ENCODE measurements at regions not wholly inside any gene's neighbourhood (a gene's known extent, or its start where the extent isn't known, plus 50 kb on each side); places are given as distances from the start of the nearest gene placed in this dataset.

- no peak for DNase-seq
These were observed 67.3 kb upstream of the TEX51 start for GRCh38 chr2:126831234-126832005.

- no peak for DNase-seq
These were observed 66.7 kb upstream of the TEX51 start for GRCh38 chr2:126832014-126832413.

- no peak for DNase-seq
These were observed 65.9 kb upstream of the TEX51 start for GRCh38 chr2:126832757-126833156.

GRCh38 chr2:126834006-126834659 is 64.6 kb upstream of the TEX51 start:
- no peak for DNase-seq

- DNase-seq = no peak
These were observed 63.4 kb upstream of the TEX51 start for GRCh38 chr2:126835261-126835660.

GRCh38 chr2:126835831-126836230 is 62.9 kb upstream of the TEX51 start:
- DNase-seq = no peak

GRCh38 chr2:126836761-126837679 is 61.7 kb upstream of the TEX51 start:
- DNase-seq = no peak

GRCh38 chr2:126837966-126838715 is 60.5 kb upstream of the TEX51 start:
- DNase-seq = no peak

- no peak for DNase-seq
These were observed 60.0 kb upstream of the TEX51 start for GRCh38 chr2:126838716-126838985.

- no peak for DNase-seq
These were observed 58.9 kb upstream of the TEX51 start for GRCh38 chr2:126839796-126840195.

- DNase-seq = no peak
These were observed 55.6 kb upstream of the TEX51 start for GRCh38 chr2:126843081-126843480.

GRCh38 chr2:126846241-126846640 is 52.4 kb upstream of the TEX51 start:
- DNase-seq = no peak

Data from NCI-H510A treated with DMSO at 0.1 percent for 48 hours (cell line).